ENCODE measurements at regions not wholly inside any gene's neighbourhood (a gene's known extent, or its start where the extent isn't known, plus 50 kb on each side); places are given as distances from the start of the nearest gene placed in this dataset.
"Not testable (repeated sequence)": the region's sequence is repeated elsewhere in the genome, so short reads cannot be mapped to it uniquely, and the experiment has no call there.

GRCh38 chr6:114939630-114940029 lies 596.8 kb upstream of the HS3ST5 start:
- FAIRE-seq (peak; percentile 58), DNase-seq (ENCODE audit: insufficient read length, low spot score) (no peak)
- TF ChIP-seq, protein P1, sequence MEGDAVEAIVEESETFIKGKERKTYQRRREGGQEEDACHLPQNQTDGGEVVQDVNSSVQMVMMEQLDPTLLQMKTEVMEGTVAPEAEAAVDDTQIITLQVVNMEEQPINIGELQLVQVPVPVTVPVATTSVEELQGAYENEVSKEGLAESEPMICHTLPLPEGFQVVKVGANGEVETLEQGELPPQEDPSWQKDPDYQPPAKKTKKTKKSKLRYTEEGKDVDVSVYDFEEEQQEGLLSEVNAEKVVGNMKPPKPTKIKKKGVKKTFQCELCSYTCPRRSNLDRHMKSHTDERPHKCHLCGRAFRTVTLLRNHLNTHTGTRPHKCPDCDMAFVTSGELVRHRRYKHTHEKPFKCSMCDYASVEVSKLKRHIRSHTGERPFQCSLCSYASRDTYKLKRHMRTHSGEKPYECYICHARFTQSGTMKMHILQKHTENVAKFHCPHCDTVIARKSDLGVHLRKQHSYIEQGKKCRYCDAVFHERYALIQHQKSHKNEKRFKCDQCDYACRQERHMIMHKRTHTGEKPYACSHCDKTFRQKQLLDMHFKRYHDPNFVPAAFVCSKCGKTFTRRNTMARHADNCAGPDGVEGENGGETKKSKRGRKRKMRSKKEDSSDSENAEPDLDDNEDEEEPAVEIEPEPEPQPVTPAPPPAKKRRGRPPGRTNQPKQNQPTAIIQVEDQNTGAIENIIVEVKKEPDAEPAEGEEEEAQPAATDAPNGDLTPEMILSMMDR (IDR thresholded peaks at IDR 0.05; ENCODE audit: insufficient read depth, missing control alignments), result no peak

- TF ChIP-seq, protein P1 (IDR thresholded peaks at IDR 0.05; ENCODE audit: insufficient read depth, missing control alignments), result no peak
- DNase-seq (ENCODE audit: insufficient read length, low spot score), result no peak
- FAIRE-seq, result no peak
Observed at GRCh38 chr6:114936080-114936479, 593.3 kb upstream of the HS3ST5 start.

DNA sequence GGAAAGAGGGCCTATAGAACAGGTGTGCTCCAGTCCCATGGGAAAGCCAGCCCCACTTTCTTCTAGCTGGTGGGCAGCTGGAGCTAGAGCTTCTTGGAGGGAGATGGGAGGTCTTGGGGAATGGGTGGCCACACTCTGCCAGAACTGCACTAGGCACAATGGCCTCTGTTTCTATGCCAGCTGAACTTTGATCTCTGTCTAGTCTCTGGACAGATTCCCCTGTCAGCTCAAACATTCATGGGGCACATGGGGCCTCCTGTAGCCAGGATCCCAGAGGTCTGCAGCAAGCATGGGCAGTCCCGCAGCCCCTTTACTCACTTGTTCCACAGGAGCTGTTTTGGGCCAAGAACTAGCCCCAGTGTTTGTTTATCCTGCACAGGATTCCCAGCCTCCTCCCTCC lies 591.3 kb upstream of the HS3ST5 start:
- DNase-seq (ENCODE audit: insufficient read length, low spot score) (no peak), FAIRE-seq (no peak)
- TF ChIP-seq, protein P1 (IDR thresholded peaks at IDR 0.05; ENCODE audit: insufficient read depth, missing control alignments), result no peak

- DNase-seq (ENCODE audit: insufficient read length, low spot score), result not testable (repeated sequence)
Observed at GRCh38 chr6:114928731-114929130, 585.9 kb upstream of the HS3ST5 start.

GRCh38 chr6:114906096-114906495 lies 563.3 kb upstream of the HS3ST5 start:
- DNase-seq (ENCODE audit: insufficient read length, low spot score) (no peak), FAIRE-seq (no peak)
- TF ChIP-seq, protein P1 (IDR thresholded peaks at IDR 0.05; ENCODE audit: insufficient read depth, missing control alignments), result no peak

More at GRCh38 chr6:114928731-114929130, 585.9 kb upstream of the HS3ST5 start:
- FAIRE-seq, result not testable (repeated sequence)

- TF ChIP-seq, protein P1 (IDR thresholded peaks at IDR 0.05; ENCODE audit: insufficient read depth, missing control alignments), result no peak
- no peak for FAIRE-seq
- no peak for DNase-seq (ENCODE audit: insufficient read length, low spot score)
Observed at GRCh38 chr6:114897536-114897935, 554.7 kb upstream of the HS3ST5 start.

GRCh38 chr6:114892211-114892610 lies 549.4 kb upstream of the HS3ST5 start:
- no peak for DNase-seq (ENCODE audit: insufficient read length, low spot score)
- TF ChIP-seq, protein P1 (IDR thresholded peaks at IDR 0.05; ENCODE audit: insufficient read depth, missing control alignments), result no peak
- FAIRE-seq, result no peak

DNA sequence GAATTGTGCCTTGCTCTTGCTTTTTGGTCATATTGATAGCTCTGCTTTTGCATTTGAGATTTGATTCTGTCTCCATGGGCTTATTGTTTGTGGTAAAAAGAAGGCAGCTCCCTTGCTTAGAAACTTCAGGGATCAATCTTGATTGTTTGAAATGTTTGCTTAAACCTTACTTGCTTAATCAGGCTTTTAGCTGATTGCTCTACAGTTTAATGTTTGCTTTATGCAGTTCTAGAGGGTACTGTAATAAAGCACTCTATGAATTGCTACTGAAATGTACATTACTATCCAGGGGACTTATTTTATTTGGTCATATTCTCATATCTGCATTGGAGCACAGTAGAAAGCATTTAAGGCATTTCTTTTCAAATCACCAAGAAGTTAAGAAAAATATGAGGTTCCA lies 545.4 kb upstream of the HS3ST5 start:
- FAIRE-seq (peak; percentile 11), DNase-seq (ENCODE audit: insufficient read length, low spot score) (no peak)

More for the DNA sequence above, 545.4 kb upstream of the HS3ST5 start:
- TF ChIP-seq, protein P1 (IDR thresholded peaks at IDR 0.05; ENCODE audit: insufficient read depth, missing control alignments), result no peak
